ENCODE measurements at regions not wholly inside any gene's neighbourhood (a gene's known extent, or its start where the extent isn't known, plus 50 kb on each side); places are given as distances from the start of the nearest gene placed in this dataset.

GRCh38 chr21:26288026-26288425, 117.5 kb upstream of the APP start:
- Histone ChIP-seq H3K4me3 (no peak overlapping the region), H3K36me3 (no peaks in the 10 kb centered on the region), H3K4me1 (no peaks in the 10 kb centered on the region), H3K27me3 (no peaks in the 10 kb centered on the region), H3K27ac (no peak overlapping the region), H3K9me3 (no peaks in the 10 kb centered on the region)
- TF ChIP-seq, protein P1, sequence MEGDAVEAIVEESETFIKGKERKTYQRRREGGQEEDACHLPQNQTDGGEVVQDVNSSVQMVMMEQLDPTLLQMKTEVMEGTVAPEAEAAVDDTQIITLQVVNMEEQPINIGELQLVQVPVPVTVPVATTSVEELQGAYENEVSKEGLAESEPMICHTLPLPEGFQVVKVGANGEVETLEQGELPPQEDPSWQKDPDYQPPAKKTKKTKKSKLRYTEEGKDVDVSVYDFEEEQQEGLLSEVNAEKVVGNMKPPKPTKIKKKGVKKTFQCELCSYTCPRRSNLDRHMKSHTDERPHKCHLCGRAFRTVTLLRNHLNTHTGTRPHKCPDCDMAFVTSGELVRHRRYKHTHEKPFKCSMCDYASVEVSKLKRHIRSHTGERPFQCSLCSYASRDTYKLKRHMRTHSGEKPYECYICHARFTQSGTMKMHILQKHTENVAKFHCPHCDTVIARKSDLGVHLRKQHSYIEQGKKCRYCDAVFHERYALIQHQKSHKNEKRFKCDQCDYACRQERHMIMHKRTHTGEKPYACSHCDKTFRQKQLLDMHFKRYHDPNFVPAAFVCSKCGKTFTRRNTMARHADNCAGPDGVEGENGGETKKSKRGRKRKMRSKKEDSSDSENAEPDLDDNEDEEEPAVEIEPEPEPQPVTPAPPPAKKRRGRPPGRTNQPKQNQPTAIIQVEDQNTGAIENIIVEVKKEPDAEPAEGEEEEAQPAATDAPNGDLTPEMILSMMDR (IDR thresholded peaks at IDR 0.05) = no peak
- intact Hi-C loops (cut with DNase I) = no loop called here
- no peak for DNase-seq (ENCODE audit: low spot score in 2 of 2)

DNA sequence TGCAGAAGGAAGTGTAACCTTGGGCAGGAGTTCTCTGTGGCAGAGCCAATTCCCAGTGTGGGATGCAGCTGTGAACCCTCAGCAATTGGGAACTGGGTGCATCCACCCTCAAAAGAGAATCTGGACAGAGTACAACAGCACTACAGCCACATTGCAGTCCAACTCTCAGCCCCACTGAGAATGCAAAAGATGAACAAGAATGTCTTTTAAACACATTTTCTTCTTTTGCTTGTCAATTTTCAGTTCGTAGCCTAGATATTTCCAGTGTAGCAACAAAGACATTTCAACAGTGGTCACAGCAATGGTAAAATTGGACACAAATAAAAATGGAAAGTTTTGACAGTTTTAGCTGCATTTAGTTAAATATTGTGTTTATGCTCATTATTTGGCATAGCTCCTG, 114.0 kb upstream of the APP start:
- Histone ChIP-seq H3K4me3 (no peak overlapping the region), H3K9me3 (no peaks in the 10 kb centered on the region), H3K36me3 (no peaks in the 10 kb centered on the region), H3K4me1 (no peaks in the 10 kb centered on the region), H3K27ac (no peak overlapping the region), H3K27me3 (no peaks in the 10 kb centered on the region)
- DNase-seq (ENCODE audit: low spot score in 2 of 2) = no peak
- TF ChIP-seq, protein P1 (IDR thresholded peaks at IDR 0.05) = no peak
- intact Hi-C loops (cut with DNase I) = no loop called here

- intact Hi-C loops (cut with DNase I) = no loop called here
- no peak for DNase-seq (ENCODE audit: low spot score in 2 of 2)
- H3K9me3 ChIP-seq = no peaks in the 10 kb centered on the region
- no peaks in the 10 kb centered on the region for H3K27me3 ChIP-seq
- no peak overlapping the region for H3K27ac ChIP-seq
- no peaks in the 10 kb centered on the region for H3K36me3 ChIP-seq
- H3K4me1 ChIP-seq = no peaks in the 10 kb centered on the region
- no peak overlapping the region for H3K4me3 ChIP-seq
- TF ChIP-seq, protein P1 (IDR thresholded peaks at IDR 0.05) = no peak
Measured at GRCh38 chr21:26282058-26282457, 111.5 kb upstream of the APP start.

GRCh38 chr21:26281506-26281905, 110.9 kb upstream of the APP start:
- no peak for DNase-seq (ENCODE audit: low spot score in 2 of 2)
- TF ChIP-seq, protein P1 (IDR thresholded peaks at IDR 0.05) = no peak
- Histone ChIP-seq H3K4me3 (no peak overlapping the region), H3K27ac (no peak overlapping the region), H3K4me1 (no peaks in the 10 kb centered on the region), H3K36me3 (no peaks in the 10 kb centered on the region), H3K27me3 (no peaks in the 10 kb centered on the region), H3K9me3 (no peaks in the 10 kb centered on the region)
- intact Hi-C loops (cut with DNase I) = no loop called here

- TF ChIP-seq, protein P1 (IDR thresholded peaks at IDR 0.05) = no peak
- DNase-seq (ENCODE audit: low spot score in 2 of 2) = no peak
- no peaks in the 10 kb centered on the region for H3K4me1 ChIP-seq
- no peak overlapping the region for H3K4me3 ChIP-seq
- H3K27me3 ChIP-seq = no peaks in the 10 kb centered on the region
- no peaks in the 10 kb centered on the region for H3K36me3 ChIP-seq
- no peaks in the 10 kb centered on the region for H3K9me3 ChIP-seq
- intact Hi-C loops (cut with DNase I) = no loop called here
- no peak overlapping the region for H3K27ac ChIP-seq
Measured at GRCh38 chr21:26280775-26281174, 110.2 kb upstream of the APP start.

- H3K36me3 ChIP-seq = no peaks in the 10 kb centered on the region
- no peak for DNase-seq (ENCODE audit: low spot score in 2 of 2)
- intact Hi-C loops (cut with DNase I) = no loop called here
Measured at GRCh38 chr21:26280148-26280547, 109.6 kb upstream of the APP start.

More at GRCh38 chr21:26280148-26280547, 109.6 kb upstream of the APP start:
- Histone ChIP-seq H3K27me3 (no peaks in the 10 kb centered on the region), H3K4me3 (no peak overlapping the region), H3K9me3 (peaks cover under 1 to 1% of the 10 kb centered on the region in 2 donors), H3K4me1 (no peaks in the 10 kb centered on the region), H3K27ac (no peak overlapping the region)
- TF ChIP-seq, protein P1 (IDR thresholded peaks at IDR 0.05) = no peak

Measured in ascending aorta (tissue), 2 donors.